GM12878 (cell line): ENCODE measurements at regions not wholly inside any gene's neighbourhood (a gene's known extent, or its start where the extent isn't known, plus 50 kb on each side); places are given as distances from the start of the nearest gene placed in this dataset.

Source experiments
- ATAC-seq: fragments of 200-7000 bp; cut with Tn5 transposase; 3 replicates; pipeline ENCODE4 v1.9.1; 2020; ENCODE audit warnings: mild to moderate bottlenecking, moderate library complexity
- BruUV-seq: library from RNA; stranded (reverse); fragments of 400-500 nt; replicated peaks from 2 replicates; lab custom pipeline; 2021; lab: Mats Ljungman, UMichigan
- CTCF ChIA-PET: fragments of 300-600 bp; sonication (Branson Sonifier 250); formaldehyde crosslinking; extraction: SDS; loops from one replicate; lab custom pipeline; 2021; ENCODE audit warnings: inconsistent platforms; lab: Yijun Ruan, JAX
- POLR2A ChIA-PET: fragments of 350-600 bp; formaldehyde crosslinking; extraction: SDS; loops from one replicate; lab custom pipeline; 2021; ENCODE audit warnings: inconsistent platforms; lab: Charles Lee
- RAD21 ChIA-PET: fragments of 300-600 bp; sonication (Branson Sonifier 250); formaldehyde crosslinking; loops from one replicate; lab custom pipeline; 2023; ENCODE audit warnings: antibody characterized with exemption; ENCODE audit not compliant: unreplicated experiment; lab: Charles Lee
- SMC1A ChIA-PET: fragments of 300-600 bp; sonication (Branson Sonifier 250); formaldehyde crosslinking; loops from one replicate; lab custom pipeline; 2023; ENCODE audit not compliant: unreplicated experiment, uncharacterized antibody; lab: Charles Lee
- DNase-seq: peaks from one replicate; pipeline ENCODE4 v3.0.0-alpha.2; 2011; ENCODE audit warnings: low read depth, low spot score
- FAIRE-seq: peaks from 3 replicates; lab custom pipeline; 2011; peaks lifted over from hg19 to GRCh38; lab: Jason Lieb, UNC
- H2AFZ ChIP-seq: 2 replicates; pipeline ENCODE4 v1.6.0; 2011; ENCODE audit warnings: low read depth, low read length, control low read depth; ENCODE audit not compliant: control insufficient read depth
- H3K27ac ChIP-seq: 2 replicates; pipeline ENCODE4 v1.5.1; 2011; ENCODE audit warnings: control low read depth; ENCODE audit not compliant: control insufficient read depth, insufficient read depth
- H3K27me3 ChIP-seq, 2 experiments: replicated peaks in 1 of 2; 2 replicates each; pipeline versions ENCODE4 v1.6.0 to v1.6.1; 2011; ENCODE audit warnings: low read length in 1 of 2; ENCODE audit not compliant: control insufficient read depth in 2 of 2, insufficient read depth in 2 of 2
- H3K36me3 ChIP-seq, 2 experiments: 2 replicates each; pipeline ENCODE4 v1.5.1; 2011; ENCODE audit warnings: low read length in 1 of 2; ENCODE audit not compliant: control insufficient read depth in 2 of 2, insufficient read depth in 2 of 2
- H3K4me1 ChIP-seq: 2 replicates; pipeline ENCODE4 v1.6.1; 2011; ENCODE audit warnings: mild to moderate bottlenecking, low read length, moderate library complexity, mixed read lengths; ENCODE audit not compliant: control insufficient read depth, insufficient read depth
- H3K4me2 ChIP-seq: 2 replicates; pipeline ENCODE4 v1.6.0; 2011; ENCODE audit warnings: control low read depth; ENCODE audit not compliant: control insufficient read depth, insufficient read depth
- H3K4me3 ChIP-seq: fragments of 200-600 bp; sonication (generic); 2 replicates; pipeline ENCODE4 v1.5.1; 2016
- H3K79me2 ChIP-seq: 2 replicates; pipeline ENCODE4 v1.6.0; 2011; ENCODE audit warnings: low read length; ENCODE audit not compliant: control insufficient read depth, insufficient read depth
- H3K9ac ChIP-seq: 2 replicates; pipeline ENCODE4 v1.8.0; 2011; ENCODE audit warnings: low read length, control low read depth, mixed read lengths; ENCODE audit not compliant: control insufficient read depth, insufficient read depth
- H3K9me3 ChIP-seq: replicated peaks from 3 replicates; pipeline ENCODE4 v1.5.1; 2011; ENCODE audit warnings: mild to moderate bottlenecking, low read length; ENCODE audit not compliant: control insufficient read depth, insufficient read depth
- H4K20me1 ChIP-seq: 2 replicates; pipeline ENCODE4 v1.6.0; 2011; ENCODE audit not compliant: control insufficient read depth, insufficient read depth
- ATF7 ChIP-seq: fragments of 450-650 bp; IDR thresholded peaks from 2 replicates; pipeline ENCODE4 v1.6.1; 2016; ENCODE audit warnings: low read depth, mild to moderate bottlenecking
- BACH1 ChIP-seq: fragments of 450-650 bp; IDR thresholded peaks from 2 replicates; pipeline ENCODE4 v1.6.1; 2017; ENCODE audit warnings: mild to moderate bottlenecking, borderline replicate concordance
- BCL11A ChIP-seq: IDR thresholded peaks from 2 replicates; pipeline ENCODE4 v1.6.1; 2011; ENCODE audit warnings: low read depth, low read length
- CHD1 ChIP-seq: IDR thresholded peaks from 2 replicates; pipeline ENCODE4 v1.6.1; 2012; ENCODE audit warnings: low read depth, low read length, improper control_type of control experiment
- CREB1 ChIP-seq: IDR thresholded peaks from 2 replicates; pipeline ENCODE4 v1.6.1; 2012; ENCODE audit warnings: low read depth, mild to moderate bottlenecking, inconsistent platforms
- DPF2 ChIP-seq: fragments of 450-650 bp; IDR thresholded peaks from 2 replicates; pipeline ENCODE4 v1.6.1; 2017; ENCODE audit warnings: mild to moderate bottlenecking
- EP300 ChIP-seq, 2 experiments: fragments of 150-350 bp in 1 of 2; IDR thresholded peaks; 2 replicates each; pipeline ENCODE4 v1.6.1; 2011 to 2012; ENCODE audit warnings: low read depth in 2 of 2, low read length in 2 of 2, borderline replicate concordance in 1 of 2, improper control_type of control experiment in 1 of 2, inconsistent platforms in 1 of 2; ENCODE audit not compliant: control insufficient read depth in 1 of 2
- HDGF ChIP-seq: fragments of 450-650 bp; IDR thresholded peaks from 2 replicates; pipeline ENCODE4 v1.6.1; 2016; ENCODE audit warnings: antibody characterized with exemption
- IKZF1 ChIP-seq: fragments of 450-650 bp; conservative IDR thresholded peaks from 2 replicates; pipeline ENCODE4 v1.6.1; 2017; ENCODE audit warnings: antibody characterized with exemption, mild to moderate bottlenecking
- IKZF2 ChIP-seq, 2 experiments: fragments of 450-650 bp; IDR thresholded peaks; 2 replicates each; pipeline ENCODE4 v1.6.1; 2017; ENCODE audit warnings: mild to moderate bottlenecking in 2 of 2, moderate library complexity in 2 of 2
- KDM1A ChIP-seq: fragments of 200-600 bp; sonication (generic); IDR thresholded peaks from 2 replicates; pipeline ENCODE4 v1.6.1; 2016; ENCODE audit warnings: borderline replicate concordance
- MEF2B ChIP-seq: fragments of 450-650 bp; IDR thresholded peaks from 2 replicates; pipeline ENCODE4 v1.6.1; 2018; ENCODE audit warnings: mild to moderate bottlenecking, moderate library complexity; ENCODE audit not compliant: partially characterized antibody, poor library complexity, severe bottlenecking
- MTA2 ChIP-seq: fragments of 450-650 bp; IDR thresholded peaks from 2 replicates; pipeline ENCODE4 v1.6.1; 2016; ENCODE audit warnings: low read depth, mild to moderate bottlenecking, moderate library complexity
- MTA3 ChIP-seq: IDR thresholded peaks from 2 replicates; pipeline ENCODE4 v1.6.1; 2012; ENCODE audit warnings: low read length, inconsistent platforms, borderline replicate concordance
- PAX5 ChIP-seq: IDR thresholded peaks from 2 replicates; pipeline ENCODE4 v1.6.1; 2011; ENCODE audit warnings: low read depth, low read length, borderline replicate concordance
- RUNX3 ChIP-seq: IDR thresholded peaks from 2 replicates; pipeline ENCODE4 v1.6.1; 2012; ENCODE audit warnings: low read length, inconsistent platforms
- ZNF207 ChIP-seq: fragments of 450-650 bp; IDR thresholded peaks from 2 replicates; pipeline ENCODE4 v1.6.1; 2014; ENCODE audit warnings: antibody characterized with exemption, mild to moderate bottlenecking, borderline replicate concordance
- ZNF217 ChIP-seq: fragments of 450-650 bp; IDR thresholded peaks from 2 replicates; pipeline ENCODE4 v1.6.1; 2017; ENCODE audit warnings: antibody characterized with exemption, mild to moderate bottlenecking
- ZNF384 ChIP-seq: IDR thresholded peaks from 2 replicates; pipeline ENCODE4 v1.6.1; 2012; ENCODE audit warnings: low read depth, mild to moderate bottlenecking, low read length, improper control_type of control experiment, borderline replicate concordance
- WGBS: methylation state at CpG from one replicate; pipeline ENCODE4 v1.1.6; 2016; ENCODE audit warnings: low lambda C conversion rate; ENCODE audit not compliant: insufficient replicate concordance, insufficient coverage; ENCODE audit errors: missing lambda C conversion rate; 5-methylcytosine and 5-hydroxymethylcytosine counted together
- in situ Hi-C: fragments of 300-500 bp; cut with MboI; formaldehyde crosslinking; loops from 9 replicates; pipeline ENCODE4 v1.14.3; 2018; ENCODE audit warnings: mixed read lengths
- intact Hi-C: fragments of 100-400 bp; cut with micrococcal nuclease; formaldehyde crosslinking; loops from one replicate; pipeline ENCODE4 v1.14.2; 2022; ENCODE audit not compliant: unreplicated experiment
- TF ChIP-seq, protein P1 (sequence below): fragments of 450-650 bp; IDR thresholded peaks from 2 replicates; pipeline ENCODE4 v1.6.1; 2017; ENCODE audit warnings: mild to moderate bottlenecking
- TF ChIP-seq, protein P2 (sequence below): fragments of 450-650 bp; IDR thresholded peaks from 2 replicates; pipeline ENCODE4 v1.6.1; 2017; ENCODE audit warnings: mild to moderate bottlenecking, low read depth, inconsistent platforms; ENCODE audit not compliant: poor library complexity, severe bottlenecking

DNA sequence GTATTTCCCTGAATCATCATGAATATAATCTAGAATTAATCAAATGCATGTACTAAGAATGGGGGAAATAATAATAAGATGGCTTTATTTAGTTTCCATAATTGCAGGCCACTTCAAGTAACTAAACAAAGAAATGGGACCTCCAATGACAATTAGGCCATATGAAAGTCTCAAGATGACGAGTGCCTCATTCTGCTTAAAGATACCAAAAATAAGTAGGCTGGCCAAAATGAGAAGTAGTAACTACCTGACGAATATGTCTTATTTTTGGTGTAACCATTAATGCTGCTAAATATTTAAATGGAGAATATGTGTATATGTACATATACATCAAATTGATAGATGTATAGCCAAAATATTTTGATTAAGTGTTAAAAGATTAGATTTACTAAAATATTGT lies 932.6 kb downstream of the EPHA3 start (continued):
- no peak for TF ChIP-seq PAX5
- TF ChIP-seq ZNF217: 0 out of 2 replicates have a peak, but pooled peaks have one; percentile 24
- TF ChIP-seq BACH1: no peak
- TF ChIP-seq, protein P1, sequence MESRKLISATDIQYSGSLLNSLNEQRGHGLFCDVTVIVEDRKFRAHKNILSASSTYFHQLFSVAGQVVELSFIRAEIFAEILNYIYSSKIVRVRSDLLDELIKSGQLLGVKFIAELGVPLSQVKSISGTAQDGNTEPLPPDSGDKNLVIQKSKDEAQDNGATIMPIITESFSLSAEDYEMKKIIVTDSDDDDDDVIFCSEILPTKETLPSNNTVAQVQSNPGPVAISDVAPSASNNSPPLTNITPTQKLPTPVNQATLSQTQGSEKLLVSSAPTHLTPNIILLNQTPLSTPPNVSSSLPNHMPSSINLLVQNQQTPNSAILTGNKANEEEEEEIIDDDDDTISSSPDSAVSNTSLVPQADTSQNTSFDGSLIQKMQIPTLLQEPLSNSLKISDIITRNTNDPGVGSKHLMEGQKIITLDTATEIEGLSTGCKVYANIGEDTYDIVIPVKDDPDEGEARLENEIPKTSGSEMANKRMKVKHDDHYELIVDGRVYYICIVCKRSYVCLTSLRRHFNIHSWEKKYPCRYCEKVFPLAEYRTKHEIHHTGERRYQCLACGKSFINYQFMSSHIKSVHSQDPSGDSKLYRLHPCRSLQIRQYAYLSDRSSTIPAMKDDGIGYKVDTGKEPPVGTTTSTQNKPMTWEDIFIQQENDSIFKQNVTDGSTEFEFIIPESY: no peak
- TF ChIP-seq RUNX3: no peak
- TF ChIP-seq MTA3: no peak
- peak; percentile 19; the same call in 1 of the 2 replicates for TF ChIP-seq ATF7
- no peak for TF ChIP-seq CREB1
- TF ChIP-seq EP300 (IDR thresholded peaks at IDR 0.05; ENCODE audit: borderline replicate concordance in 1 of 2, control insufficient read depth in 1 of 2, low read depth in 2 of 2, low read length in 2 of 2): peak; percentile 10 to 41; a peak in 2 of 4 replicates
- 0 out of 2 replicates have a peak, but pooled peaks have one; percentile 39 for TF ChIP-seq BCL11A
- no peak for TF ChIP-seq CHD1
- TF ChIP-seq MEF2B: peak; percentile 67
- TF ChIP-seq ZNF384: no peak

DNA sequence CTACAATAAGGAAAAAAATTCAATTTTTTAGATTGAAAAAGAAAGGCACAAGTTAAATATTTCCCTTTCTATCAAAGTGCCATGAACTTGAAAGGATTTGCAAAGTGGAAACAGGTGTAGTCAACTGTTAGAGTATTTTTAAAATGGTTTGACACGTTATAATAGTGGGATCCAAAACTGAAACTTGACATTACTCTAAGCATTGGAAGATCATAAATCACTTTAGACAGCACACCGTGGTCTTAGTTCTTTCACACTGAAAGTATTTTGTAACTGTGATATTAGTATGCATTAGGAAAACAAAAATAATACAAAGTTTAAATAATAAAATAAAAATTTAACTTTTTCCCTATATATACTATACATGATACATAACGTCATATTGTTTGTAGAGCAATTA lies 933.1 kb downstream of the EPHA3 start:
- intact Hi-C loops (no loop called here), in situ Hi-C loops (no loop called here)
- ChIA-PET CTCF (interaction anchor here (1.7 kb wide), 1 partner anchor 51 kb away, joined by 4 read pairs; no protein-coding TSS in a partner anchor), POLR2A (no interaction called here), RAD21 (interaction anchor here (1.4 to 1.7 kb wide), 3 partner anchors 13 to 51 kb away, joined by 3 to 13 read pairs (median 6); no protein-coding TSS in a partner anchor), SMC1A (interaction anchor here (1.5 kb wide), 2 partner anchors 13 to 17 kb away, joined by 3 to 13 read pairs; no protein-coding TSS in a partner anchor)
- no peak overlapping the region for H3K9ac ChIP-seq
- no TSS peak for BruUV-seq
- no peaks in the 10 kb centered on the region for H3K27me3 ChIP-seq
- no peak overlapping the region for H3K4me3 ChIP-seq
- DNase-seq: no peak
- no peaks in the 10 kb centered on the region for H4K20me1 ChIP-seq
- H2AFZ ChIP-seq: no peak overlapping the region
- no peak overlapping the region for H3K4me2 ChIP-seq
- FAIRE-seq: no peak
- WGBS: 9% methylated on average over 3 of the region's 3 CpGs
- H3K27ac ChIP-seq: no peak overlapping the region
- ATAC-seq: peak; percentile 80
- H3K4me1 ChIP-seq: no peaks in the 10 kb centered on the region
- H3K9me3 ChIP-seq: no peaks in the 10 kb centered on the region
- H3K79me2 ChIP-seq: no peaks in the 10 kb centered on the region
- no peaks in the 10 kb centered on the region for H3K36me3 ChIP-seq
- TF ChIP-seq, protein P2, sequence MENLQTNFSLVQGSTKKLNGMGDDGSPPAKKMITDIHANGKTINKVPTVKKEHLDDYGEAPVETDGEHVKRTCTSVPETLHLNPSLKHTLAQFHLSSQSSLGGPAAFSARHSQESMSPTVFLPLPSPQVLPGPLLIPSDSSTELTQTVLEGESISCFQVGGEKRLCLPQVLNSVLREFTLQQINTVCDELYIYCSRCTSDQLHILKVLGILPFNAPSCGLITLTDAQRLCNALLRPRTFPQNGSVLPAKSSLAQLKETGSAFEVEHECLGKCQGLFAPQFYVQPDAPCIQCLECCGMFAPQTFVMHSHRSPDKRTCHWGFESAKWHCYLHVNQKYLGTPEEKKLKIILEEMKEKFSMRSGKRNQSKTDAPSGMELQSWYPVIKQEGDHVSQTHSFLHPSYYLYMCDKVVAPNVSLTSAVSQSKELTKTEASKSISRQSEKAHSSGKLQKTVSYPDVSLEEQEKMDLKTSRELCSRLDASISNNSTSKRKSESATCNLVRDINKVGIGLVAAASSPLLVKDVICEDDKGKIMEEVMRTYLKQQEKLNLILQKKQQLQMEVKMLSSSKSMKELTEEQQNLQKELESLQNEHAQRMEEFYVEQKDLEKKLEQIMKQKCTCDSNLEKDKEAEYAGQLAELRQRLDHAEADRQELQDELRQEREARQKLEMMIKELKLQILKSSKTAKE: no peak
- TF ChIP-seq ATF7 (peak; percentile 69), KDM1A (no peak), MTA3 (no peak), HDGF (no peak), IKZF2 (IDR thresholded peaks at IDR 0.05) (peak; percentile 72 to 87; a peak in 2 of 4 replicates), ZNF207 (no peak), IKZF1 (peak; percentile 62), EP300 (IDR thresholded peaks at IDR 0.05; ENCODE audit: borderline replicate concordance in 1 of 2, control insufficient read depth in 1 of 2, low read depth in 2 of 2, low read length in 2 of 2) (peak; percentile 73 to 80; a peak in 3 of 4 replicates), MTA2 (peak; percentile 82), DPF2 (peak; percentile 68)
